Lung microvascular endothelial cell (primary cell): ENCODE measurements at regions not wholly inside any gene's neighbourhood (a gene's known extent, or its start where the extent isn't known, plus 50 kb on each side); places are given as distances from the start of the nearest gene placed in this dataset.

Experiments used
- DNase-seq, 2 donors: peaks; one replicate each; pipeline versions ENCODE4 v3.0.0 to v3.0.0-alpha.2; 2010; ENCODE audit warnings: low read depth in 2 of 2

- DNase-seq = no peak
Measured at GRCh38 chr11:116478669-116479668, 293.8 kb downstream of the BUD13 start.

- DNase-seq = no peak
Measured at GRCh38 chr11:116478205-116478604, 294.6 kb downstream of the BUD13 start.

DNA sequence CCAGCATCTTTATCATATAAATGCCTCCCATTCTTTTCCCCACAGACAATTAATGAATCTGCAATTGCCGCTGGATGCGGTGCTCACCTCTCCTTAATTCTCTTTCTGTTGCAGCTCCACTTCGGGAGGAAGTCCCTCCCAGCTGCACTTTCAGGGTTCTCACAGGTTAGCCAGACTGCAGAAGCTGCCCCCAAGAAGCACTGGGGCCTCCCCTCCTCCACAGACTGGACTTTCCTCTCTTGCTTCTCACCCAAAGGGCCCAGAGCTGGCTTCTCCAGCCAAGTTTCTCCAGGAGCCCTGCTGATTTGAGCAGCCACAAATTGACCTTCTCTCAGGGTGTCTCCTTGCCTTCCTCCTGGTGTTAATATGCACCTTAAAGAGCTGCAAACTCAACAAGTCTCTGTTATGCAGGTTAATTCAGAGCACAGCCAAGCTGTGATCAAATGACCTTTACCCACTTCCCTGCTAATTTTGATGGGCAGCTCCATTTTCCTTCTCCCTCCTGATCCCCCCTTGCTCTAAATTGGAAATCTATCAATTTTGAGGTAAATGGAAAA lies 298.9 kb downstream of the BUD13 start:
- DNase-seq = no peak

- DNase-seq = no peak
Measured at GRCh38 chr11:116473206-116473769, 299.5 kb downstream of the BUD13 start.

- DNase-seq = peak; percentile 22 to 72
Measured at GRCh38 chr11:116472651-116473050, 300.1 kb downstream of the BUD13 start.

- peak; percentile 70 to 82 for DNase-seq
Measured at GRCh38 chr11:116471608-116472256, 301.1 kb downstream of the BUD13 start.

- DNase-seq = no peak
Measured at GRCh38 chr11:116468699-116469098, 304.1 kb downstream of the BUD13 start.

DNA sequence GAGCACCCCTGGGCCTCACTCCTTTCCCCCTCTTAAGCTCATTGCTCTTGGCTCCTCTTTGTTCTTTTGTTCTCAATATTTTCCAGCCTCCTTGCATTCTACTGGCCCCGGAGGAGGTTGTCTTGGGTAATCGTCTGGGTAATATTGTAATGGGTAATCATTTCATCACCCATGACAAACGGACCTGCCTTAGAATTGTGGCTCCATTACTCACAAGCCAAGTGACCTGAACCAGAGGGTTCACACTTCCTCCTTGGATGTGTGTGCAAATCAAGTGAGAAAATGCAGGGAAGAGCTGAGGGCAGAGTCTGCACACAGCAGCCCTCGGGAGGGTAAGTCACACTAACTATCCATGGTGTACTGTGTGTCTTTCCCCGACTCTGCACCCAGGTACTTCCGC lies 305.0 kb downstream of the BUD13 start:
- DNase-seq = no peak

GRCh38 chr11:116466801-116467200 lies 306.0 kb downstream of the BUD13 start:
- peak in 1 of 2 donors; percentile 14 for DNase-seq

- DNase-seq = no peak
Measured at GRCh38 chr11:116466191-116466590, 306.6 kb downstream of the BUD13 start.

DNA sequence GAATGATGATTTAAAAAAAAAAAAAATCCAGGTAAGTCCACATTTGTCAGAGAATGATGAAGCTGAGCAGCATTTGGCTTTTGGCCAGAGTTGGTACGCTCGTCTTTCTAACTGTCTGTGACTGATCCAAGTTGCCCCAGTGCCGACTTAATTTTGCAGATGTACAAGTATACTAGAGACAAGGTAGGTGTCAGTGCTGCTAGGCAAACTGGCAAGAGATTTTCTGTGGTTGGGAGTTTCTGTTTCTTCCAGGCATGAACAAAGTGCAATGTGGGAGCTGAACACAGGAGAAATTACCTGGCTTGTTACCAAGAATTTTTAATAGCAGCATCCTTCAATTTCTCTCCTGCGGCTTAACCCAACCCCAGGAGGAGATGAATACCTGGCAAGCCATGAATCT lies 307.7 kb downstream of the BUD13 start:
- DNase-seq = no peak

GRCh38 chr11:116461789-116462188 lies 311.0 kb downstream of the BUD13 start:
- peak; percentile 28 to 47 for DNase-seq

DNA sequence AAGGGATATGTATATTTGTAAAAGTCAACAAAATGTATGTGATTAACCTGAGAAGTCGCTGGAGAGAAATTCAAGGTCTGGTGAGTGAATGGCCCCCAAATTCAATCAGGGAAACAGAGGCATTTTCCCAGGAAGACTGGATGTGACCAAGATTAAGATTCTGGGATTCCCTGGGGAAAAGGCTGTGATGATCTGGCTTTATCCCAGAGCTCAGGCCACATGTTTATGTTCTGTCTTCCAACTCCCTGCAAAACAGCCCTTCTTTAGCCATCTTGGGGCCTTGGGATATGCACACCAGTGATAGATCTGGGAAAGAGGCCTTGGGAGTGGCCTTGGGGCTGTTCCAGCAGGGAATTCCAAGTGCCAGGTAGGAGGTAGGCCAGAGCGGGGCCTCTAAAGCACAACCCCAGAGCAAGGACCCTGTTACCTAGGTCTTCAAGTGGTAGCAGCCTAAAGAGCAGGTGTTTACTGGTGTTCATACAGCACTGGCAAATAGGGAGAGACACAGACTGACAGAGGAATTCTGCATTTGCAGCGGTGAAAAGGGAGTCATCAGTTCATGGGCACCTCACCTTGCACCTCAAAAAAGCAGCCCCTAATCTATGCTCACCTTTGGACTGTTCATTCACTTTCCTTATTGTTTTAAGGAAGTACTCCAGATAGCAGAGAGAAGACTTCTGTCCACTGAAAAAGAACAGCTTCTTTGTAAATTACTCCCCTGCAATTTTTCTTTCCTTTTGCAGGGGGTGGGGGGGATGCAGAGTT lies 312.4 kb downstream of the BUD13 start:
- no peak for DNase-seq

DNA sequence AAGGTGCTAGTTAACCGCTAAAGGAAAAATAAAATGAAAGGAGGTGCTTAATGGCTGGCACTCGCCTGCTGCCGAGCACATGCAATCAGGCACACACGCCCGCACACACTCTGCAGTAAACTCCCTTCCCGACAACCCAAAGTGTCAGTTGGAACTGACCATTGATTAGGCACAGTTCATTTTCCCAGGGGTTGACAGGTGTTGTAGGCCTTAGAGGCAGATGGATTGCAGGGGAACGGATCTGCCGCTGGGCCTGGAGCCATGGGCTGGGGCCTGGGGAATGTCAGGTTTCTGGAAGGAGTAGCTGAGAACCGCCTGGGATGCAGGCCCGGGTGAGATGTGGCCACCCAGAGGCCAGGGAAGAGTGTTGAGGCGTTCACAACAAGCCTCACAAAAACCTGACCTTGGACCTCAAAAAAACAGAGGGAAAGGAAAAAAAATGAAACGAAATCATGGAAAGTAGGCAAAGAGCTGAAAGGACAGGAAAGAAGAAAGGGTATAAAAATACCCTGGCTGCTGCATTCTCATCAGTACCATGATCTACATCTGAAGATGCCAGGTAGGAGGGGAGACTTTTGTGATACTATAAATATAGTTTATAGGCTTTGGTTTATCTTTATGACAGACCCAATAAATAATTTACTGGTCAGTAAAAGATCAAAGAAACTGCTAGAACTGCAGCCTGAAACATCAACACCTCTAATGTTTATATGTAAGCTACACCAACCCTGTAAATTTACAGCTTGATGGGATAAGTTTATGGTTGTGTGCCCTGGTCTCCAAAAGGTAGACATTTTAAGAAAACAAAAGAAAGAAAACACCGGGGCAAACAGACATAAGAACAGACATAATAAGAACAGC lies 313.4 kb downstream of the BUD13 start:
- DNase-seq = no peak

DNA sequence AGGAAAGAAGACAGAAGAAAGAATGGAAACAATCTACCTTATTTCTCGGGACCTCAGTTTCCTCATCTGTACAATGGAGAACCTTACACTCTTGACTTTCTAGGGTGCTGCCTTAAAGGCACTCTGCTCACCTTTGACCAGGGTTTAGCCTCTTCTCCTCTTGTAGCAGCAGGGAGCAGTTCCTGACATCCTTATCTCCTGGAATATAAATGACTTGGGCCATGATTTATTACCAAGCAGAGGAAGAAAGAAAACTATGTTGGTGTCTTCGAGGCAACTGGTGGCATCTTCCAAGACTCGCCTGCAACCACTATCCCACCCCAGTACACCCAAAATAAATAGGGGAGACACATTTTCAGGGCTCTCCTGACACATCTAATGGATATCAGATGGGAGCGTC lies 314.2 kb downstream of the BUD13 start:
- no peak for DNase-seq

DNA sequence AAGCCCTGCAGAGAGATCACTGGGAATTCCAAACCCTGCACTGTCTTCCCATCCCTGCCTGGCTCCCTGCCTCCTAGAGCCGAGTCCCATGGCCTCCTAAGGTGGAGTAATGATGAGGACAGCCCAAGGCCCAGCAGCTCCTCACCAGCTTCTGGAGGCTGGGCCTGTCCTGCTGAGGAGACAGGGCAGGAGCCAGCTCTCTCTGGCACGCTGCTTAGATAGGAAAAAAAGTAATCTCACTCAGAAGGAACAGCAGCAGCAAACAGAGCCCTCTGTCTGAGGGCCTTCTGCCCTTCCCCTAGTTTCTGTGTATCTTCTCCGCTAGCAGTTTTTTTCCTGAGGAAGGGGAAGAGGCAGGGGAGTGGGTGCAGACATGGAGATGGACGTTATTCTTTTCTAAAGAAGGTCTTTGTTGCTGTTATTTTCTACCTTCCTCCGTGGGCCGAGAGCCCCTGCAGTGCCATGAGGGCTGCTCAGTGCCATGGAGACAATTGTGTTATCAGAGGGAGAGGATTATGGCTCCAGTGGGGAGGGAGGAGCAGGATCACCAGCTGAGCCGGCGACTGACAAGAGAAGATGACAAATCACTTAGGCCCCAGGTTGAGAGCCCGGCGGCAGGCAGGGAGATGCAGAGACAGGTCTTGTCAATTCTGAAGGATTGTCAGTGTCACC lies 315.3 kb downstream of the BUD13 start:
- no peak for DNase-seq

GRCh38 chr11:116454951-116455350 lies 317.8 kb downstream of the BUD13 start:
- DNase-seq = no peak

DNA sequence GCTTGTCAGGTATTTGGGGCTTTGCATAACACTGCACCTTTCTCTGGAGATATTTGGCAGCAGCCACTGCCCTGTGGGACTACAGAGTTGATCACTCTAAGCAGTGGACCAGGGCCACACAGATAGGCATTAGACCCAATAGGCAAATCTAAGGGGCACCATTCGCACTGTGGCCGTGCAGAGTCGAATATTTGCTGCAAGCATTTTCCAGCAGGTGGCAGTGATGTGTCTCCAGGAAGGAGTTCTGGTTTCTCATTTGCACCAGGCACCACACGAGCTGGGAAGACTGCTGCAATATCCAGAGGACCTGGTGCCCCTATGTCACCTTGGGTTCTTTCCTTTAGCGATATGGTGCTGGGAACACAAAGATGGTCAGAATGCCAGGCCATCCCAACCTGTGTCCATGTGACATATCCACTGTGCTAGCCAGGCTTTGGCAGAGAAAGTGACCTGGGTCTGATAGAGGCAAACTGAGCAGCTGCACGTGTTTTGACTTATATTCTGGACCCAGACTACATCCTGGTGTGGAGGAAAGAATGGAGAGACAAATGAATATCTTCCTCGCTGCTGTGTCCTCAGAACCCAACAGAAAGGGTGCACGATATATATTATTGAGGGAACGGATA lies 318.7 kb downstream of the BUD13 start:
- DNase-seq = peak; percentile 63 to 79

DNA sequence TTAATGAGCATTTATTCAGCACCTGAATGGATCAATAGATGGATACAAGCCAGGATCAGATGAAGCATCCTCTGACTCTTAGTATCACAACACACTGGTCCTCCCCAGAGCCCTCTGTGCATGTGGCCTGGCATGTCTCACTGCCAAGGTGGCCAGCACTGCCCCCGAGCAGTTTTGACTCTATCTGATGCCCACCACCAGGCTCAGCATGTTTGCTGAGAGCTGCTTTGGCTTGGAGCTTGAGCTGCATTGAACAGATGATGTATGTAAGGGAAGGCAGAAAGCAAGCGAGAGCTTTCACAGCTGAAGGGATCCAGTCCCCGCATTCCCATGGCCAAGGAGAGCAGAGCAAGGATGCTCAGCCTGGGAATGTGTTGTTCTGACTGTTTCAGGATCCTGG lies 320.3 kb downstream of the BUD13 start:
- DNase-seq = no peak
